ENCODE measurements at regions not wholly inside any gene's neighbourhood (a gene's known extent, or its start where the extent isn't known, plus 50 kb on each side); places are given as distances from the start of the nearest gene placed in this dataset.

GRCh38 chr18:35920623-35921022 is 51.9 kb upstream of the RMP24 start:
- Histone ChIP-seq H3K4me3 (no peak overlapping the region), H3K4me1 (peaks cover 0 to 3% (median 0%) of the 10 kb centered on the region in 12 donors), H3K27me3 (peaks cover 0 to 18% (median 2%) of the 10 kb centered on the region in 9 donors), H3K27ac (no peak overlapping the region), H3K36me3 (no peaks in the 10 kb centered on the region), H3K9me3 (no peaks in the 10 kb centered on the region)
- ATAC-seq = no peak
- no peak for TF ChIP-seq POLR2A (IDR thresholded peaks at IDR 0.05)
- TF ChIP-seq CTCF (IDR thresholded peaks at IDR 0.05) = no peak
- 15 to 24% (median 19%) methylated on average over 1 of the region's 1 CpG for WGBS, 4 donors
- intact Hi-C loops (cut with DNase I) = no loop called here
- no peak for DNase-seq

MicroRNAs encoded in the stretch of these regions (microRNA counts, 767-probe panel; counts per million panel counts)
- microRNA hsa-miR-187-3p = 0 to 1,172 counts per million in 2 donors

Small RNA genes in the stretch of these regions (microRNA-seq; reads per million reads assigned to microRNA genes)
- 13.1 to 161 (median 51.3) reads per million in 4 donors for gene MIR187

Measured in heart left ventricle (tissue), 16 donors.